Activated T-cell treated with anti-CD3 and anti-CD28 coated beads for 24 hours (primary cell): ENCODE measurements at regions not wholly inside any gene's neighbourhood (a gene's known extent, or its start where the extent isn't known, plus 50 kb on each side); places are given as distances from the start of the nearest gene placed in this dataset.
"Not testable (repeated sequence)": the region's sequence is repeated elsewhere in the genome, so short reads cannot be mapped to it uniquely, and the experiment has no call there.

Source experiments
- DNase-seq: peaks from one replicate; pipeline ENCODE4 v3.0.0-alpha.2; 2020; ENCODE audit warnings: low read depth

GRCh38 chr20:57828696-57829095, 118.9 kb upstream of the PMEPA1 start:
- no peak for DNase-seq

GRCh38 chr20:57826666-57827287, 117.0 kb upstream of the PMEPA1 start:
- no peak for DNase-seq

- no peak for DNase-seq
These were observed 115.1 kb upstream of the PMEPA1 start for GRCh38 chr20:57824909-57825308.

GRCh38 chr20:57821935-57822334, 112.1 kb upstream of the PMEPA1 start:
- DNase-seq, result no peak

GRCh38 chr20:57819691-57820380, 110.0 kb upstream of the PMEPA1 start:
- no peak for DNase-seq

GRCh38 chr20:57819291-57819690, 109.5 kb upstream of the PMEPA1 start:
- no peak for DNase-seq

GRCh38 chr20:57818418-57819181, 108.8 kb upstream of the PMEPA1 start:
- DNase-seq, result no peak

- no peak for DNase-seq
These were observed 105.6 kb upstream of the PMEPA1 start for GRCh38 chr20:57815405-57815804.

- DNase-seq, result no peak
These were observed 104.7 kb upstream of the PMEPA1 start for GRCh38 chr20:57814529-57814928.

- no peak for DNase-seq
These were observed 103.9 kb upstream of the PMEPA1 start for GRCh38 chr20:57813509-57814269.

- DNase-seq, result not testable (repeated sequence)
These were observed 102.8 kb upstream of the PMEPA1 start for GRCh38 chr20:57812632-57813031.

- no peak for DNase-seq
These were observed 101.7 kb upstream of the PMEPA1 start for GRCh38 chr20:57811374-57812020.

GRCh38 chr20:57810511-57811373, 100.9 kb upstream of the PMEPA1 start:
- DNase-seq, result no peak

- no peak for DNase-seq
These were observed 99.9 kb upstream of the PMEPA1 start for GRCh38 chr20:57809661-57810172.

- DNase-seq, result no peak
These were observed 99.3 kb upstream of the PMEPA1 start for GRCh38 chr20:57809149-57809548.

- no peak for DNase-seq
These were observed 98.7 kb upstream of the PMEPA1 start for GRCh38 chr20:57808264-57809070.

- no peak for DNase-seq
These were observed 97.8 kb upstream of the PMEPA1 start for GRCh38 chr20:57807401-57808263.

GRCh38 chr20:57806975-57807374, 97.2 kb upstream of the PMEPA1 start:
- DNase-seq, result no peak

- DNase-seq, result no peak
These were observed 96.7 kb upstream of the PMEPA1 start for GRCh38 chr20:57806476-57806875.
